Activated B cell treated with CpG ODN at 0.5 μM for 24 hours (primary cell): ENCODE measurements at regions not wholly inside any gene's neighbourhood (a gene's known extent, or its start where the extent isn't known, plus 50 kb on each side); places are given as distances from the start of the nearest gene placed in this dataset.

ENCODE experiments used
- ATAC-seq: fragments of 200-7000 bp; cut with Tn5 transposase; one replicate; pipeline ENCODE4 v1.10.0; 2021; ENCODE audit warnings: low read depth, mild to moderate bottlenecking, moderate library complexity
- CTCF ChIA-PET: fragments of 350-600 bp; sonication (Branson Sonifier 250); formaldehyde crosslinking; loops from one replicate; lab custom pipeline; 2021; ENCODE audit warnings: antibody characterized with exemption; lab: Charles Lee
- POLR2A ChIA-PET: fragments of 350-600 bp; sonication (Branson Sonifier 250); formaldehyde crosslinking; loops from one replicate; lab custom pipeline; 2021; ENCODE audit warnings: antibody characterized with exemption; lab: Charles Lee
- DNase-seq: peaks from one replicate; pipeline ENCODE4 v3.0.0; 2022
- H3K27ac Mint-ChIP-seq: one replicate; pipeline ENCODE4 v1.8.0; 2020; ENCODE audit warnings: mixed read lengths
- H3K27me3 Mint-ChIP-seq: one replicate; pipeline ENCODE4 v1.8.0; 2021; ENCODE audit warnings: mixed read lengths
- H3K36me3 Mint-ChIP-seq: one replicate; pipeline ENCODE4 v1.8.0; 2021; ENCODE audit warnings: low read depth, mixed read lengths
- H3K4me1 Mint-ChIP-seq: one replicate; pipeline ENCODE4 v1.8.0; 2021; ENCODE audit warnings: mixed read lengths
- H3K4me3 Mint-ChIP-seq: one replicate; pipeline ENCODE4 v1.8.0; 2020; ENCODE audit warnings: mild to moderate bottlenecking, mixed read lengths
- H3K9me3 Mint-ChIP-seq: one replicate; pipeline ENCODE4 v1.8.0; 2020; ENCODE audit warnings: mixed read lengths
- CTCF ChIP-seq: fragments of 200-600 bp; IDR thresholded peaks from one replicate; pipeline ENCODE4 v1.8.0; 2022; ENCODE audit warnings: antibody characterized with exemption, mild to moderate bottlenecking
- intact Hi-C: fragments of 100-400 bp; cut with micrococcal nuclease; formaldehyde crosslinking; loops from one replicate; pipeline ENCODE4 v1.15.1; 2024

- TF ChIP-seq CTCF, result no peak
- Mint-ChIP-seq H3K36me3 (peaks cover 87% of the 10 kb centered on the region), H3K9me3 (no peaks in the 10 kb centered on the region), H3K27ac (no peak overlapping the region), H3K27me3 (no peaks in the 10 kb centered on the region), H3K4me3 (no peak overlapping the region), H3K4me1 (peaks cover 8% of the 10 kb centered on the region)
- no peak for DNase-seq
- ChIA-PET POLR2A (interaction anchor here (0.6 to 1.6 kb wide), 3 partner anchors 35 to 70 kb away, joined by 3 to 6 read pairs (median 5); partner anchors contain the start of gene SYNE3), CTCF (interaction anchor here (0.9 to 2.0 kb wide), 11 partner anchors 9 to 107 kb away, joined by 3 to 17 read pairs (median 5); partner anchors contain the start of gene GLRX5)
- peak; percentile 41 for ATAC-seq
- intact Hi-C loops, result no loop called here
Observed at GRCh38 chr14:95452176-95452892, 64.1 kb downstream of the SYNE3 start.

GRCh38 chr14:95449131-95449530, 67.3 kb downstream of the SYNE3 start:
- DNase-seq (no peak), ATAC-seq (no peak)
- Mint-ChIP-seq H3K4me1 (no peaks in the 10 kb centered on the region), H3K9me3 (no peaks in the 10 kb centered on the region), H3K27me3 (no peaks in the 10 kb centered on the region), H3K4me3 (no peak overlapping the region), H3K27ac (no peak overlapping the region), H3K36me3 (peaks cover 94% of the 10 kb centered on the region)
- TF ChIP-seq CTCF, result no peak
- intact Hi-C loops, result loop anchor here (10.0 kb wide), 1 partner anchor 266 kb away; the partner anchor contains the start of gene TCL1A
- CTCF ChIA-PET, result interaction anchor here (1.8 kb wide), 1 partner anchor 78 kb away, joined by 7 read pairs; no protein-coding TSS in a partner anchor
- POLR2A ChIA-PET, result no interaction called here

DNA sequence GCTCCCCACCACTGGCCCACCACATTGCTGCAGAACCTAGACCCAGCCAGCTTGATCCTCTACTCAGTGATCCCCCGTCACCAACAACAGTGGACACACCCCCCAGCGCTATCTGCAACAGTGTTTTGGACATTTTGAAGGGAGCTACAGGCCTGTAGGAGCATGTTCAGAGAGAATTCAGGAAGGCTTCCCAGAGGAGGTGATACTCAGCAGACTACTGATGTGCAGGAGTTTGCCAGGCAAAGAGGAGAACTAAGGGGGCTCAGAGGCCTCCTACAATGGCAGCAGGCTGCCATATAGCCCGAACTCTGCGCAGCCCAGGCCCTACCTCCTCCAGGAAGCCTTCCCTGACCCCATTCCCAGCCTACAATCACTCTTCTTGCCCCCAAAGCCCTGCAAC, 70.0 kb downstream of the SYNE3 start:
- H3K4me1 Mint-ChIP-seq, result peaks cover 22% of the 10 kb centered on the region
- DNase-seq (no peak), ATAC-seq (no peak)
- POLR2A ChIA-PET, result no interaction called here
- TF ChIP-seq CTCF, result no peak
- H3K27ac Mint-ChIP-seq, result peak overlapping the region; percentile 14
- no peaks in the 10 kb centered on the region for H3K27me3 Mint-ChIP-seq
- peaks cover 88% of the 10 kb centered on the region for H3K36me3 Mint-ChIP-seq
- CTCF ChIA-PET, result interaction anchor here (2.2 kb wide), 1 partner anchor 81 kb away, joined by 11 read pairs; no protein-coding TSS in a partner anchor
- no peak overlapping the region for H3K4me3 Mint-ChIP-seq
- intact Hi-C loops, result loop anchor here (10.0 kb wide), 1 partner anchor 268 kb away; the partner anchor contains the start of gene TCL1A
- no peaks in the 10 kb centered on the region for H3K9me3 Mint-ChIP-seq

GRCh38 chr14:95445676-95446075, 70.8 kb downstream of the SYNE3 start:
- Mint-ChIP-seq H3K27me3 (no peaks in the 10 kb centered on the region), H3K4me1 (peaks cover 22% of the 10 kb centered on the region), H3K36me3 (peaks cover 85% of the 10 kb centered on the region), H3K9me3 (no peaks in the 10 kb centered on the region), H3K27ac (peak overlapping the region; percentile 41), H3K4me3 (no peak overlapping the region)
- intact Hi-C loops, result loop anchor here (10.0 kb wide), 1 partner anchor 269 kb away; the partner anchor contains the start of gene TCL1A
- CTCF ChIA-PET, result interaction anchor here (1.0 to 6.5 kb wide), 3 partner anchors 14 to 81 kb away, joined by 3 to 162 read pairs (median 3); no protein-coding TSS in a partner anchor
- DNase-seq (no peak), ATAC-seq (no peak)
- TF ChIP-seq CTCF, result no peak
- POLR2A ChIA-PET, result interaction anchor here (1.7 kb wide), 1 partner anchor 89 kb away, joined by 6 read pairs; the partner anchor contains the start of gene GLRX5

- POLR2A ChIA-PET, result interaction anchor here (1.4 to 1.7 kb wide), 2 partner anchors 14 to 90 kb away, joined by 4 to 6 read pairs; partner anchors contain the start of gene GLRX5
- TF ChIP-seq CTCF, result no peak
- ATAC-seq, result no peak
- H3K36me3 Mint-ChIP-seq, result peaks cover 86% of the 10 kb centered on the region
- CTCF ChIA-PET, result interaction anchor here (1.0 to 6.5 kb wide), 3 partner anchors 13 to 81 kb away, joined by 3 to 162 read pairs (median 3); no protein-coding TSS in a partner anchor
- peaks cover 22% of the 10 kb centered on the region for H3K4me1 Mint-ChIP-seq
- intact Hi-C loops, result loop anchor here (10.0 kb wide), 1 partner anchor 270 kb away; the partner anchor contains the start of gene TCL1A
- H3K4me3 Mint-ChIP-seq, result no peak overlapping the region
- no peak for DNase-seq
- H3K9me3 Mint-ChIP-seq, result no peaks in the 10 kb centered on the region
- H3K27ac Mint-ChIP-seq, result peak overlapping the region; percentile 41
- no peaks in the 10 kb centered on the region for H3K27me3 Mint-ChIP-seq
Observed at GRCh38 chr14:95445161-95445560, 71.3 kb downstream of the SYNE3 start.
